ENCODE measurements at regions not wholly inside any gene's neighbourhood (a gene's known extent, or its start where the extent isn't known, plus 50 kb on each side); places are given as distances from the start of the nearest gene placed in this dataset.
"Not testable (repeated sequence)": the region's sequence is repeated elsewhere in the genome, so short reads cannot be mapped to it uniquely, and the experiment has no call there.

DNA sequence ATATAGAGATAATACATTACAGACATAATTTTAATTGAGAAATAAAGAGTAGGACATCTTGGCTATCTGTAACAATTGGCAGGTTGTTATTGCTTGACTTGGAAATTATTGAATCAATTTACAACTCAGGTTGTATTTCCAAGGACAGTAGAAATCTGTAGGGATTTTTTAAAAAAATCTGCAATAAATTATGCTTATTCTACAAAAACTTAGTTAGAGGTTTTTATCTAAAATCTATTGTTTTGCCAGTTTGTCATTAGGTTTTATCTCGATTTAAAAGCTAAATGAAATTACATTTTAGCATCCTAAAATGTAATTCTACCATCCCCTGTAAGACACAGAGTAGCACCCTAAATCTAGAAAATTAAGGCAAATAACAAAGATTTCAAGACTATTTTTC, 408.8 kb downstream of the COL11A1 start:
- no peak for TF ChIP-seq CTCF (IDR thresholded peaks at IDR 0.05; ENCODE audit: control insufficient read depth, insufficient read depth, low read depth, low read length, missing control alignments)
- DNase-seq (ENCODE audit: low read depth), result no peak
- H3K4me3 ChIP-seq (ENCODE audit: control insufficient read depth, low read depth, low read length), result no peak overlapping the region

DNA sequence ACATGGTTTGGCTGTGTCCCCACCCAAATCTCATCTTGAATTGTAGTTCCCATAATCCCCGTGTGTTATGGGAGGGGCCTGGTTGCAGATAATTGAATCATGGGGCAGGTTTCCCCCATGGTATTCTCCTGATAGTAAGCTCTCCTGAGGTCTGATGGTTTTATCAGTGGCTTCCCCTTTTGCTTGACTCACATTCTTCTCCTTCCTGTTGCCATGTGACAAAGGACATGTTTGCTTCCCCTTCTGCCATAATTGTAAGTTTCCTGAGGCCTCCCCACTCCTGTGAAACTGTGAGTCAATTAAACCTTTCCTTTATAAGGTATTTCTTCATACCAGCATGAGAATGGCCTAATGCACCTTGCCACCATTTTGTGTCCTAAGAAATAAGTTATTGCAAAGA, 415.0 kb downstream of the COL11A1 start:
- TF ChIP-seq CTCF (IDR thresholded peaks at IDR 0.05; ENCODE audit: control insufficient read depth, insufficient read depth, low read depth, low read length, missing control alignments), result no peak
- no peak for DNase-seq (ENCODE audit: low read depth)
- no peak overlapping the region for H3K4me3 ChIP-seq (ENCODE audit: control insufficient read depth, low read depth, low read length)

- no peak overlapping the region for H3K4me3 ChIP-seq (ENCODE audit: control insufficient read depth, low read depth, low read length)
- DNase-seq (ENCODE audit: low read depth), result no peak
- no peak for TF ChIP-seq CTCF (IDR thresholded peaks at IDR 0.05; ENCODE audit: control insufficient read depth, insufficient read depth, low read depth, low read length, missing control alignments)
These were observed 416.7 kb downstream of the COL11A1 start for GRCh38 chr1:102691592-102692090.

- H3K4me3 ChIP-seq (ENCODE audit: control insufficient read depth, low read depth, low read length), result no peak overlapping the region
- TF ChIP-seq CTCF (IDR thresholded peaks at IDR 0.05; ENCODE audit: control insufficient read depth, insufficient read depth, low read depth, low read length, missing control alignments), result no peak
- DNase-seq (ENCODE audit: low read depth), result no peak
These were observed 420.9 kb downstream of the COL11A1 start for GRCh38 chr1:102687383-102687782.

DNA sequence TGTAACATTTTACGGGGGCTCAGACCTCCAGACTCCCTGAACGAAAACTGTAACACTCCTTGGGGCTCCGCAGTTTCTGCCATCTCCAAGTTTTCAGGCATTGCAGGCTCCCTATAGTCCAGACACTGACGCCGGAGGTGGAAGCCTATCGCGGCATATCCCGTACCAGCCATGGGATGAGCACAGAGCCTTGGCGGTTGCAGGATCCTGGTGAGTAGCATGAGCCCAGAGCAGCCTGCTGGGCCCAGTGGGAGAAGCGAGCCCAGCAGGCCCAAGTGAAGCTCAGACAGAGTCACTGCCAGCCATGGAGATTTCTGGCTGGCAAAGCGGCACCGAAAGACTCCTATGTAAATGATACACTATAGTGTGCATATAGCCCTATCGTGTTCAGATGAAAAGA, 446.8 kb downstream of the COL11A1 start:
- no peak overlapping the region for H3K4me3 ChIP-seq (ENCODE audit: control insufficient read depth, low read depth, low read length)
- TF ChIP-seq CTCF (IDR thresholded peaks at IDR 0.05; ENCODE audit: control insufficient read depth, insufficient read depth, low read depth, low read length, missing control alignments), result no peak
- no peak for DNase-seq (ENCODE audit: low read depth)

GRCh38 chr1:102659876-102660483, 448.3 kb downstream of the COL11A1 start:
- H3K4me3 ChIP-seq (ENCODE audit: control insufficient read depth, low read depth, low read length); DNase-seq (ENCODE audit: low read depth): not testable (repeated sequence)

DNA sequence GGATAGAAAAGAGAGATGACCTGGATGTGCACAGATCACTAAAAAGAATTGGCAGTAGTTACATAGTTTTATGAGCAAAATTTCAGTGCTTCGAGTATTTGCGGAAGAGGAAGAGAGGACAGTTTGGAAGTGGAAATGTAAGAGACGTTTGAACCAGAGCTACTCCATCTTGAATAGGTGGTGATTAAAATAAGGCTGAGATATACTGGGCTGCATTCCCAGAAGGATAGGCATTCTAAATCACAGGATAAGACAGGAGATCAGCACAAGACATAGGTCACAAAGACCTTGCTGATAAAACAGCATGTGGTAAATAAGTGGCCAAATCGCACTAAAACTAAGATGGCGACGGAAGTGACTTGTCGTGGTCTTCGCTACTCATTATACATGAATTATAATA, 453.3 kb downstream of the COL11A1 start:
- no peak overlapping the region for H3K4me3 ChIP-seq (ENCODE audit: control insufficient read depth, low read depth, low read length)
- no peak for DNase-seq (ENCODE audit: low read depth)
- no peak for TF ChIP-seq CTCF (IDR thresholded peaks at IDR 0.05; ENCODE audit: control insufficient read depth, insufficient read depth, low read depth, low read length, missing control alignments)
